ENCODE measurements at regions not wholly inside any gene's neighbourhood (a gene's known extent, or its start where the extent isn't known, plus 50 kb on each side); places are given as distances from the start of the nearest gene placed in this dataset.

DNA sequence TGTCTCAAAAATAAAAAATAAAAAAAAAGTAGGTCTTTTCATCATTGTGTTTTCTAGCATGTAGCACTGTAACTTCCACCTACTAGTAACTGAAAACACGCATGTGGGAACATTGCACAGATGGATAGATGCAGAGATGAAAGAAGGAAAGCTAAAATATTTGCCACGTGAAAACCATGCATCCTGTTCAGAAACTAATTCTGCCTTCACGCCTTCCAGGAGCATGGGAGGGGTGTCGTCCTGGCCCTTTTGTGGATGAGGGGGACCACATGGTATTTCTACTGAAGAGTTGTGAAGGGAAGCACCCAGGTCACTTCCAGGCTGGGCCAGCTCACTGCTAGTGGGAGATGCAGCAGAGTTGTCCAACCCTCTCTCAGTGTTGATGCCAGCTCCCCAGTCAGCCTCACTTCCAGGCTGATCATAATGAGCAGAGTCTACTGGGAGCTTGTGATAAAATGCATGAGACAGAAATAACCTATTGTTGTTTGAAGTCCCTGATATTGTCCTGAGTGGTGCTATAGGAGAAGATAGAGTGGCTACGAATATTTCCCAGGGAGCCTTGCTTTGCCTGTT lies 287.1 kb upstream of the CELF2 start:
- DNase-seq, result no peak

DNA sequence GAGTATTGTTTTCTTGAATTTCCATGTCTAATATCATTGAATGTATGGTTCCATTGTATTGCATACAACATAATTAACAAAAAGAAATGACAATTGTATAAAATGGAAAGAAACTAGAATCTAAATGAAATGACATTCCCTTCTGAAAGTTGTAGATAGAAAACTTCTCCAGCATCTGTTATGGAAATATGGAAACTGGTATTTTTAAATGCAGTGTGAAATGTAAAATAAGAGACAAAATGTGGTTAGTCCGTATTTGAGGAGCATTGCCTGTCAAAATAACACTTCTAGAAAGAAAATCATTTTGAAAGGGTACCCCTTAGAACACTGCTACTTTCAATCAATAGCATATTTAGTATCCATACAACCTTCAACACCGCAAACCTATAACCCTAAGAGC lies 286.3 kb upstream of the CELF2 start:
- Histone ChIP-seq H3K9me3 (no peaks in the 10 kb centered on the region), H3K27ac (no peak overlapping the region), H3K4me3 (no peak overlapping the region), H3K36me3 (no peaks in the 10 kb centered on the region), H3K4me1 (no peaks in the 10 kb centered on the region), H3K27me3 (no peaks in the 10 kb centered on the region)
- ATAC-seq (no peak), FAIRE-seq (no peak), DNase-seq (no peak)
- intact Hi-C loops (cut with DNase I), result no loop called here
- TF ChIP-seq, protein P1, sequence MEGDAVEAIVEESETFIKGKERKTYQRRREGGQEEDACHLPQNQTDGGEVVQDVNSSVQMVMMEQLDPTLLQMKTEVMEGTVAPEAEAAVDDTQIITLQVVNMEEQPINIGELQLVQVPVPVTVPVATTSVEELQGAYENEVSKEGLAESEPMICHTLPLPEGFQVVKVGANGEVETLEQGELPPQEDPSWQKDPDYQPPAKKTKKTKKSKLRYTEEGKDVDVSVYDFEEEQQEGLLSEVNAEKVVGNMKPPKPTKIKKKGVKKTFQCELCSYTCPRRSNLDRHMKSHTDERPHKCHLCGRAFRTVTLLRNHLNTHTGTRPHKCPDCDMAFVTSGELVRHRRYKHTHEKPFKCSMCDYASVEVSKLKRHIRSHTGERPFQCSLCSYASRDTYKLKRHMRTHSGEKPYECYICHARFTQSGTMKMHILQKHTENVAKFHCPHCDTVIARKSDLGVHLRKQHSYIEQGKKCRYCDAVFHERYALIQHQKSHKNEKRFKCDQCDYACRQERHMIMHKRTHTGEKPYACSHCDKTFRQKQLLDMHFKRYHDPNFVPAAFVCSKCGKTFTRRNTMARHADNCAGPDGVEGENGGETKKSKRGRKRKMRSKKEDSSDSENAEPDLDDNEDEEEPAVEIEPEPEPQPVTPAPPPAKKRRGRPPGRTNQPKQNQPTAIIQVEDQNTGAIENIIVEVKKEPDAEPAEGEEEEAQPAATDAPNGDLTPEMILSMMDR (IDR thresholded peaks at IDR 0.05), result no peak
- WGBS, 2 donors, result 42 to 71% methylated on average over 2 of the region's 2 CpGs

More for the DNA sequence above, 287.1 kb upstream of the CELF2 start:
- FAIRE-seq, result no peak
- 55 to 76% methylated on average over 5 of the region's 5 CpGs for WGBS, 2 donors
- H3K27ac ChIP-seq, result no peak overlapping the region
- no peaks in the 10 kb centered on the region for H3K9me3 ChIP-seq
- H3K36me3 ChIP-seq, result no peaks in the 10 kb centered on the region
- H3K27me3 ChIP-seq, result no peaks in the 10 kb centered on the region
- intact Hi-C loops (cut with DNase I), result no loop called here
- TF ChIP-seq, protein P1 (IDR thresholded peaks at IDR 0.05), result no peak
- no peaks in the 10 kb centered on the region for H3K4me1 ChIP-seq
- H3K4me3 ChIP-seq, result no peak overlapping the region
- ATAC-seq, result no peak

DNA sequence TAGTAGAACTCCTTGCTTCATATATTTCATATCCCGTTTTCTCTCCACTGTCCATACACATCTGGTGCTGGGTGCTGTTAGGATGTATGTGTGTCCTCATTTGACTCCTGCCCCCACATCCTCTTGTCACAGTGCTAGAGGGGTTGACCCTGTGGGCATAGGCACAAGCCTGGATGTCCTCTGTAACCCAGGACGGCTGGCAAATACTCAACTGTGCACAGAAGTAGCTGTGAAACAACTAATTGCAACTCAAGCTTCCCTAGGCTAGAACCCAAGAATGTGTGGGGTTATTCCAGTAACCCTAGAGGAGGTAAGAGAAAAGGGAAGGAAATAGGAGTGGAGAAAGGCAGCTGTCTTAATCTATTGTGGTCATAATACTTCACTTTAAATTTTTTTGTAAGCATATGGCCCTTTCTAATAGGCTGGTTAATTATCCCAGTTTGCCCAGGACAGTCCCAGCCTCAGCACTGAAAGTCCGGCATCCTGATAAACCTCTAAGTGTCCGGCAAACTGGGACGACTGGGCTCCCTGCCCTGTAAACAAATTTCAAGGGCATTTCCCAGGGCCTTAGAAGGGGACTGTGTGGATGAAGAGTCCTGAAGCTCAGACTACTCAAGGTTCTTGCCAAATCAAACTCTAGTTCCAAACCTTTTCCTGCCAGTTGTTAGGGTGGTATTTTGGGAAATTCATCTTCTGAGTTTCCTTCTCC lies 283.2 kb upstream of the CELF2 start:
- DNase-seq (no peak), FAIRE-seq (no peak), ATAC-seq (no peak)
- no peak overlapping the region for H3K4me3 ChIP-seq
- H3K27me3 ChIP-seq, result peaks cover 0 to 4% (median 2%) of the 10 kb centered on the region in 4 donors
- no peaks in the 10 kb centered on the region for H3K36me3 ChIP-seq
- 37 to 38% methylated on average over 5 of the region's 5 CpGs for WGBS, 2 donors
- intact Hi-C loops (cut with DNase I), result no loop called here
- no peaks in the 10 kb centered on the region for H3K4me1 ChIP-seq
- H3K9me3 ChIP-seq, result no peaks in the 10 kb centered on the region
- TF ChIP-seq, protein P1 (IDR thresholded peaks at IDR 0.05), result no peak
- H3K27ac ChIP-seq, result no peak overlapping the region

DNA sequence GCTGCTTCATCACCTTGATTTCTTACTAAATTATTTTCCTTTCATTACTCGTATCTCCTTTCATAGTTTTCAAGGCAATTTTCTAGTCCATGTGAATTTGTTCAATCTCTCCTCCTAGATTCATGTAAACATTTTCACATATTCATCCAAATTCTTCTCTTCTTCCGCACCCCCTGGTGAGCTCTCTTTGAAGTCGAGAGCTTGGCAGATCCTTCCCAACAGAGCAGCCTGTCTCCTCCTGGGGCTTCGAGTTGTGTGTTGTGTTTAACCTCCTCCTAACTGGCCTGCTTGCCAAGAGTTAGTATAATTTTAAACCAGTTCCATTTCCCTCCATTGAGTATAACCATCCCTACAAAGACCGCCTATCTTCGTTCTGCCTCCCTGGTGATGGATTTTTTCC lies 272.4 kb upstream of the CELF2 start:
- no peaks in the 10 kb centered on the region for H3K27me3 ChIP-seq
- no peaks in the 10 kb centered on the region for H3K9me3 ChIP-seq
- H3K4me3 ChIP-seq, result no peak overlapping the region
- no peak overlapping the region for H3K27ac ChIP-seq
- FAIRE-seq, result no peak
- H3K4me1 ChIP-seq, result no peaks in the 10 kb centered on the region
- intact Hi-C loops (cut with DNase I), result no loop called here
- DNase-seq, result no peak
- no peaks in the 10 kb centered on the region for H3K36me3 ChIP-seq
- TF ChIP-seq, protein P1 (IDR thresholded peaks at IDR 0.05), result no peak
- 55 to 59% methylated on average over 6 of the region's 6 CpGs for WGBS, 2 donors
- ATAC-seq, result no peak

DNA sequence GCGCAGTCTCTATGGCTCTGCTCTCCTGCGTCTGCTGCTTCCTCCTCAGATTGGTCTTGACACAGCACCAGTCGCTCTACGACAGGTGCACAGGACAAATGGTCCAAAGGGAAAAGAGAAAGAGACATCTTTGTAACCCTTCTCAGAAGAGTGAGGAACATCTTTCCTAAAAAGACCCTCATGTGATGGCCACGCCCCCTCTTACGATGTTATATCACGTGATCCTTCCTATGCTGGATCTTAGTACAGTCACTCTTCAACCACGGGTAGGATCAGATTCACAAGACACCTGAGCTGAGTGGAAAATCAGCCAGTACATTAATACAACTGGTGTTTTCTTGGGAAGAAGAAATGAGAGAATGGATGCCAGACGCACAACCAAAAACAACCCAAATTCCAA lies 262.2 kb upstream of the CELF2 start:
- WGBS, 2 donors, result 72 to 87% methylated on average over 9 of the region's 9 CpGs
- H3K36me3 ChIP-seq, result no peaks in the 10 kb centered on the region
- no peaks in the 10 kb centered on the region for H3K27me3 ChIP-seq
- intact Hi-C loops (cut with DNase I), result no loop called here
- no peaks in the 10 kb centered on the region for H3K9me3 ChIP-seq
- H3K27ac ChIP-seq, result no peak overlapping the region
- no peak for FAIRE-seq
- DNase-seq, result no peak
- TF ChIP-seq, protein P1 (IDR thresholded peaks at IDR 0.05), result no peak
- no peaks in the 10 kb centered on the region for H3K4me1 ChIP-seq
- no peak overlapping the region for H3K4me3 ChIP-seq
- no peak for ATAC-seq
